ENCODE measurements at regions not wholly inside any gene's neighbourhood (a gene's known extent, or its start where the extent isn't known, plus 50 kb on each side); places are given as distances from the start of the nearest gene placed in this dataset.

- H3K4me3 ChIP-seq (ENCODE audit: low read depth, low read length) = no peak overlapping the region
- no peak for TF ChIP-seq CTCF (IDR thresholded peaks at IDR 0.05; ENCODE audit: low read depth, low read length, missing control alignments)
- in situ Hi-C loops (cut with HindIII; ENCODE audit: low sequenced_read_pairs) = loop anchor here (5.0 kb wide), 1 partner anchor 77 kb away; no protein-coding TSS in a partner anchor
- no peak for DNase-seq (ENCODE audit: low read depth)
Measured at GRCh38 chr6:80544555-80544954, 438.1 kb downstream of the BCKDHB start.

GRCh38 chr6:80543598-80544222 lies 437.2 kb downstream of the BCKDHB start:
- H3K4me3 ChIP-seq (ENCODE audit: low read depth, low read length) = no peak overlapping the region
- no peak for DNase-seq (ENCODE audit: low read depth)
- peak; percentile 8 for TF ChIP-seq CTCF (IDR thresholded peaks at IDR 0.05; ENCODE audit: low read depth, low read length, missing control alignments)
- in situ Hi-C loops (cut with HindIII; ENCODE audit: low sequenced_read_pairs) = loop anchor here (5.0 kb wide), 1 partner anchor 76 kb away; no protein-coding TSS in a partner anchor

GRCh38 chr6:80543151-80543550 lies 436.7 kb downstream of the BCKDHB start:
- TF ChIP-seq CTCF (IDR thresholded peaks at IDR 0.05; ENCODE audit: low read depth, low read length, missing control alignments) = no peak
- H3K4me3 ChIP-seq (ENCODE audit: low read depth, low read length) = no peak overlapping the region
- in situ Hi-C loops (cut with HindIII; ENCODE audit: low sequenced_read_pairs) = loop anchor here (5.0 kb wide), 1 partner anchor 76 kb away; no protein-coding TSS in a partner anchor
- no peak for DNase-seq (ENCODE audit: low read depth)

- in situ Hi-C loops (cut with HindIII; ENCODE audit: low sequenced_read_pairs) = loop anchor here (5.0 kb wide), 1 partner anchor 75 kb away; no protein-coding TSS in a partner anchor
- DNase-seq (ENCODE audit: low read depth) = no peak
- H3K4me3 ChIP-seq (ENCODE audit: low read depth, low read length) = no peak overlapping the region
- TF ChIP-seq CTCF (IDR thresholded peaks at IDR 0.05; ENCODE audit: low read depth, low read length, missing control alignments) = no peak
Measured at GRCh38 chr6:80541886-80542285, 435.4 kb downstream of the BCKDHB start.

GRCh38 chr6:80541181-80541580 lies 434.7 kb downstream of the BCKDHB start:
- H3K4me3 ChIP-seq (ENCODE audit: low read depth, low read length) = no peak overlapping the region
- DNase-seq (ENCODE audit: low read depth) = peak; percentile 48
- in situ Hi-C loops (cut with HindIII; ENCODE audit: low sequenced_read_pairs) = loop anchor here (5.0 kb wide), 1 partner anchor 74 kb away; no protein-coding TSS in a partner anchor

GRCh38 chr6:80540700-80541099 lies 434.2 kb downstream of the BCKDHB start:
- in situ Hi-C loops (cut with HindIII; ENCODE audit: low sequenced_read_pairs) = loop anchor here (5.0 kb wide), 1 partner anchor 73 kb away; no protein-coding TSS in a partner anchor
- DNase-seq (ENCODE audit: low read depth) = no peak
- no peak for TF ChIP-seq CTCF (IDR thresholded peaks at IDR 0.05; ENCODE audit: low read depth, low read length, missing control alignments)
- no peak overlapping the region for H3K4me3 ChIP-seq (ENCODE audit: low read depth, low read length)

More at GRCh38 chr6:80541181-80541580, 434.7 kb downstream of the BCKDHB start:
- TF ChIP-seq CTCF (IDR thresholded peaks at IDR 0.05; ENCODE audit: low read depth, low read length, missing control alignments) = no peak
